ENCODE measurements at regions not wholly inside any gene's neighbourhood (a gene's known extent, or its start where the extent isn't known, plus 50 kb on each side); places are given as distances from the start of the nearest gene placed in this dataset.
A peak's percentile ranks its signal among the peaks of the same experiment; 100 is the strongest.

DNA sequence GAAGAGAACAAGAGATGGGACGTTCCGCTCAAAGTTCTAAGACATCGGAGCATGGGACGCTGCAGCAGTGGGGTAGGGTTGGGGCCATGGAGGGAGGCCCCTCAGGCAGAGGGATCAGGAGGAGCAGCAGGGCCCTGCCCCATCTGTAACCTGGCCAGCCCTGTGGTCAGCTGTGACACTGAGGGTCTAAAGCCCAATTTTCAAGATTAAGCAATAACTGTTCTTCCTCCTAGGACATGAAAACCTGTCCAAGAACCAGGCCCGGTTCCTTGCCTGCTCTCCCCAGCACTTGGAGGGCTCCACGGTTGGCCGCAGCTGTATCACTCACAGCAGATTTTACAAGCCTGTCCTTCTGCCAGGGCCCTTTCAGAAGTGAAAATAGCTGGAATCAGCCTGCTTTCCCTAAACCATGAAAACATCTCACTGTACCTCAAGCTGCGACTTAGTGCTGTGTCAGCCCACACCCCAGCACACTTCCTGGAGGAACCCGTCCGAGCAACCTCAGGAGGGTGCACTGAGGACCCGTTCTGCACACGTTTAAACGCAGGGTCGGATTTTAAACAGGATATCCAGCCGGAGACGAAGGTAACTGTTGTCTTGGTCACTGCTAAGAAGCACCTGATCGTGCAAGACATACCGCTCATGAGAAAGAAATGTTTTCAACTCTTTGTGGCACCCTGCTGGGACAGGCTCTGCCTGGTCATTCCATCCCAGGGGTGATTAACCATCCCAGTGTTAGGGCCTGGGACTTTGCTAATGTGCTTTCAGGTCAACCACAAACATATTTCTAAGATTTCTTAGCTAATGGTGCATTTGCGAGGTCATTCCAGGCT is 201.9 kb upstream of the DIO3 start:
- Histone ChIP-seq H3K4me3 (ENCODE audit: insufficient read depth, low read length, poor library complexity, severe bottlenecking) (no peak overlapping the region), H4K20me1 (ENCODE audit: low read depth, low read length) (no peaks in the 10 kb centered on the region), H3K4me2 (ENCODE audit: low read depth, low read length, poor library complexity, severe bottlenecking) (peak overlapping the region; percentile 42), H3K27ac (ENCODE audit: low read depth, low read length) (peak overlapping the region; percentile 71), H2AFZ (ENCODE audit: low read depth, low read length, severe bottlenecking) (no peak overlapping the region), H3K9ac (ENCODE audit: low read length) (no peak overlapping the region), H3K9me2 (replicated peaks; ENCODE audit: insufficient read depth, low read length) (no peaks in the 10 kb centered on the region), H3K9me3 (ENCODE audit: insufficient read depth, low read length) (peaks cover 13% of the 10 kb centered on the region; the same call in 1 of the 2 replicates), H3K36me3 (ENCODE audit: low read length) (no peaks in the 10 kb centered on the region), H3F3A (ENCODE audit: insufficient read depth) (peaks cover 12% of the 10 kb centered on the region; the same call in 1 of the 2 replicates), H3K27me3 (ENCODE audit: low read length) (no peaks in the 10 kb centered on the region), H3K79me2 (ENCODE audit: insufficient read depth, low read length) (no peaks in the 10 kb centered on the region)
- TF ChIP-seq, protein P1, sequence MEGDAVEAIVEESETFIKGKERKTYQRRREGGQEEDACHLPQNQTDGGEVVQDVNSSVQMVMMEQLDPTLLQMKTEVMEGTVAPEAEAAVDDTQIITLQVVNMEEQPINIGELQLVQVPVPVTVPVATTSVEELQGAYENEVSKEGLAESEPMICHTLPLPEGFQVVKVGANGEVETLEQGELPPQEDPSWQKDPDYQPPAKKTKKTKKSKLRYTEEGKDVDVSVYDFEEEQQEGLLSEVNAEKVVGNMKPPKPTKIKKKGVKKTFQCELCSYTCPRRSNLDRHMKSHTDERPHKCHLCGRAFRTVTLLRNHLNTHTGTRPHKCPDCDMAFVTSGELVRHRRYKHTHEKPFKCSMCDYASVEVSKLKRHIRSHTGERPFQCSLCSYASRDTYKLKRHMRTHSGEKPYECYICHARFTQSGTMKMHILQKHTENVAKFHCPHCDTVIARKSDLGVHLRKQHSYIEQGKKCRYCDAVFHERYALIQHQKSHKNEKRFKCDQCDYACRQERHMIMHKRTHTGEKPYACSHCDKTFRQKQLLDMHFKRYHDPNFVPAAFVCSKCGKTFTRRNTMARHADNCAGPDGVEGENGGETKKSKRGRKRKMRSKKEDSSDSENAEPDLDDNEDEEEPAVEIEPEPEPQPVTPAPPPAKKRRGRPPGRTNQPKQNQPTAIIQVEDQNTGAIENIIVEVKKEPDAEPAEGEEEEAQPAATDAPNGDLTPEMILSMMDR (IDR thresholded peaks at IDR 0.05; ENCODE audit: insufficient read depth, low read length, poor library complexity, severe bottlenecking) = no peak
- no peak for TF ChIP-seq EZH2phosphoT487 (conservative IDR thresholded peaks at IDR 0.05; ENCODE audit: low read length)

DNA sequence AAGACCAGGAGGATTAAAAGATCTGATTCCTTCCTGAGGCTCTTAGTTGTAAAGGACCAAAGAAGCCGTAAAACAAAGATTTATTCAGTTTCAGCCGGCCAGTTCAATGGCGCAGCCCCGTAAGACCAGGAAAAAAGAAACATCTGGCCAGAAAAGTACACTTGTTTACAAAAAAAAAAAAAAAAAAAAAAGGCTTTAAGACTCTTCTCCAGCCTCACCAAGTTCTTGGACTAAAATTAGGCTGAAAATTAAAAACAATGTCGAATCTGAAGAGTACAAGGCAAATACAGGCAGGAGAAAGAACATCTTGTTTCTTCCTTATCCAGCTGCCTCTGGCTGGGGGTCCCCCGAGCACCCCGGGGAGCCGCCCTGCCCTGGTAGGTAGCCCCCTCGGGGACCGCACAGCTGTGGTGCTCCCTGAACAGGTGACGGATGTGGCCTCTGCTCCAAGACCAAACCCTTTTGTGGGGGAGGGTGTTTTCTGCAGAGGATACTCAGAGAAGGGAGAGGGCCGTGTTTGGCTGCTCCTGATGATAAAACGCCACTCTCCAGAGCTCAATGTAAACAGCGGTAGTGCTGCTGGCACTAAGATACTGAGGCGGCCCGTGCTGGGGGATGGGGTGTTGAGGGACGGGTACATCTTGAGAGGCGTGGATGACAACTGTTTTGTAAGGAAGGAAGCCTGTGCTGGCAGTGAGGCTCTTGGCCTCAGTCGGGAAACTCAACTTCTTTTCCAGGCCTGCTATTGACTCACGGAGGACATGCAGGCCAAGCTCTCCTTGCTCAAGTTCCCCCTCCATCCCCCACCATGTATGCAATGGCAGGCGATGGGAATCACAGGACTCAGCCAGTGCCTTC is 201.0 kb upstream of the DIO3 start:
- Histone ChIP-seq H3K27ac (ENCODE audit: low read depth, low read length) (peak overlapping the region; percentile 71), H3K4me3 (ENCODE audit: insufficient read depth, low read length, poor library complexity, severe bottlenecking) (peak overlapping the region; percentile 17), H4K20me1 (ENCODE audit: low read depth, low read length) (no peaks in the 10 kb centered on the region), H3K9me2 (replicated peaks; ENCODE audit: insufficient read depth, low read length) (no peaks in the 10 kb centered on the region), H3K36me3 (ENCODE audit: low read length) (no peaks in the 10 kb centered on the region), H3K9me3 (ENCODE audit: insufficient read depth, low read length) (peaks cover 13% of the 10 kb centered on the region; the same call in 1 of the 2 replicates), H3K4me2 (ENCODE audit: low read depth, low read length, poor library complexity, severe bottlenecking) (peak overlapping the region; percentile 42), H2AFZ (ENCODE audit: low read depth, low read length, severe bottlenecking) (no peak overlapping the region), H3K79me2 (ENCODE audit: insufficient read depth, low read length) (no peaks in the 10 kb centered on the region), H3K9ac (ENCODE audit: low read length) (no peak overlapping the region), H3K27me3 (ENCODE audit: low read length) (no peaks in the 10 kb centered on the region), H3F3A (ENCODE audit: insufficient read depth) (peaks cover 12% of the 10 kb centered on the region; the same call in 1 of the 2 replicates)
- TF ChIP-seq, protein P1 (IDR thresholded peaks at IDR 0.05; ENCODE audit: insufficient read depth, low read length, poor library complexity, severe bottlenecking) = no peak
- no peak for TF ChIP-seq EZH2phosphoT487 (conservative IDR thresholded peaks at IDR 0.05; ENCODE audit: low read length)

DNA sequence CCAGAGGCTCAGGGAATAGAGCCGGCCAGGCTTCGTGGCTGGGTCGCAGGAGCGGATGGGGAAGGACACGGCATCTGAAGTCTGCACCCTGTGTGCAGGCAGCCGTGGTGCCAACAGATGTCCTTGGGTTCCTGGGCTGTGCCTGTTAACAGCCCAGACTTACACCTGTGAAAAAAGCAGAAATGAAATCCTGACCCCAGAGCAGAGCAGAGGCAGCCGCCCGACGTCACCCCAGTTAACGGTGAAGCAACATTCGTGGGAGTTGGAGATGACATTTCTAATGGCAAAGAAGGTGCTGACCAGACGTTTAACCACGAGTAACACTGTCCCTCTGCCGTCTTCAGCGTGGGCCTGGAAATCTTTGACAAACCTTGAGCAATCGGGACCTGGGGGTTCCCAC is 200.3 kb upstream of the DIO3 start:
- H3K9ac ChIP-seq (ENCODE audit: low read length) = no peak overlapping the region
- TF ChIP-seq, protein P1 (IDR thresholded peaks at IDR 0.05; ENCODE audit: insufficient read depth, low read length, poor library complexity, severe bottlenecking) = no peak
- TF ChIP-seq EZH2phosphoT487 (conservative IDR thresholded peaks at IDR 0.05; ENCODE audit: low read length) = no peak

More for the DNA sequence above, 200.3 kb upstream of the DIO3 start:
- Histone ChIP-seq H3K79me2 (ENCODE audit: insufficient read depth, low read length) (no peaks in the 10 kb centered on the region), H3K27me3 (ENCODE audit: low read length) (no peaks in the 10 kb centered on the region), H3F3A (ENCODE audit: insufficient read depth) (peaks cover 12% of the 10 kb centered on the region; the same call in 1 of the 2 replicates), H3K9me3 (ENCODE audit: insufficient read depth, low read length) (peaks cover 13% of the 10 kb centered on the region; the same call in 1 of the 2 replicates), H3K4me2 (ENCODE audit: low read depth, low read length, poor library complexity, severe bottlenecking) (peak overlapping the region; percentile 42), H3K4me3 (ENCODE audit: insufficient read depth, low read length, poor library complexity, severe bottlenecking) (no peak overlapping the region), H3K27ac (ENCODE audit: low read depth, low read length) (peak overlapping the region; percentile 71), H2AFZ (ENCODE audit: low read depth, low read length, severe bottlenecking) (no peak overlapping the region), H3K36me3 (ENCODE audit: low read length) (no peaks in the 10 kb centered on the region), H3K9me2 (replicated peaks; ENCODE audit: insufficient read depth, low read length) (no peaks in the 10 kb centered on the region), H4K20me1 (ENCODE audit: low read depth, low read length) (no peaks in the 10 kb centered on the region)
